ENCODE measurements at regions not wholly inside any gene's neighbourhood (a gene's known extent, or its start where the extent isn't known, plus 50 kb on each side); places are given as distances from the start of the nearest gene placed in this dataset.

- Histone ChIP-seq H3K18ac (ENCODE audit: insufficient read length, low read depth, low read length) (no peak overlapping the region), H4K5ac (ENCODE audit: insufficient read length, low read depth, low read length) (no peak overlapping the region), H3K23me2 (ENCODE audit: insufficient read length, low read depth, low read length, poor library complexity, severe bottlenecking) (no peaks in the 10 kb centered on the region), H2AFZ (ENCODE audit: low read length) (no peak overlapping the region), H4K8ac (replicated peaks; ENCODE audit: insufficient read length, low read depth, low read length) (no peak overlapping the region), H3K27me3 (ENCODE audit: insufficient read depth, low read length) (no peaks in the 10 kb centered on the region), H3K9me3 (ENCODE audit: control insufficient read depth, low read depth, low read length) (no peaks in the 10 kb centered on the region), H2BK15ac (ENCODE audit: low read depth, low read length) (no peak overlapping the region), H3K23ac (ENCODE audit: insufficient read length, low read depth, low read length) (no peak overlapping the region), H3K27ac (ENCODE audit: insufficient read length, low read depth, low read length) (no peak overlapping the region), H3K79me1 (ENCODE audit: insufficient read depth, low read depth, low read length, poor library complexity, severe bottlenecking) (no peaks in the 10 kb centered on the region), H2AK5ac (ENCODE audit: insufficient read length, low read length) (no peak overlapping the region), H3K56ac (ENCODE audit: insufficient read length, low read depth, low read length) (no peak overlapping the region), H4K20me1 (ENCODE audit: control insufficient read depth, insufficient read depth, insufficient read length) (no peaks in the 10 kb centered on the region), H2BK5ac (ENCODE audit: insufficient read length, low read length) (no peak overlapping the region), H3K79me2 (ENCODE audit: insufficient read depth, low read length) (no peaks in the 10 kb centered on the region), H3T11ph (ENCODE audit: low read length) (no peak overlapping the region), H2BK12ac (ENCODE audit: insufficient read length, low read depth, low read length) (no peak overlapping the region), H3K4ac (ENCODE audit: low read depth, low read length) (no peak overlapping the region), H2BK120ac (ENCODE audit: low read depth, low read length, poor library complexity, severe bottlenecking) (no peak overlapping the region), H3K4me1 (ENCODE audit: insufficient read depth, low read length) (no peaks in the 10 kb centered on the region), H2BK20ac (ENCODE audit: low read depth, low read length, poor library complexity, severe bottlenecking) (no peak overlapping the region), H3K4me2 (ENCODE audit: insufficient read depth, insufficient read length, low read length) (no peak overlapping the region), H3K14ac (ENCODE audit: insufficient read depth, low read length) (no peak overlapping the region), H4K91ac (ENCODE audit: insufficient read length, low read depth, low read length) (no peak overlapping the region), H3K9ac (ENCODE audit: extremely low read depth, insufficient read length, low read length) (no peak overlapping the region)
- no peak for DNase-seq
- no peaks in the 10 kb centered on the region for H3K9me3 Mint-ChIP-seq
- no peaks in the 10 kb centered on the region for H3K36me3 Mint-ChIP-seq (ENCODE audit: insufficient read depth in 1 of 3, low read depth in 3 of 3)
- no peak overlapping the region for H3K27ac Mint-ChIP-seq
- H3K27me3 Mint-ChIP-seq (ENCODE audit: low read depth), result no peaks in the 10 kb centered on the region
- H3K4me3 Mint-ChIP-seq, result no peak overlapping the region
- no peaks in the 10 kb centered on the region for H3K4me1 Mint-ChIP-seq
- no CpG with 5 or more reads among the region's 4 CpGs for WGBS (ENCODE audit: extremely low coverage, insufficient read length, low lambda C conversion rate)
- TF ChIP-seq CTCF (conservative IDR thresholded peaks at IDR 0.05), result no peak
Observed at GRCh38 chr1:200267458-200267857, 142.4 kb downstream of the ZNF281 start.

Measured in H9 (cell line).